Amygdala (tissue), 56 donors: ENCODE measurements at regions not wholly inside any gene's neighbourhood (a gene's known extent, or its start where the extent isn't known, plus 50 kb on each side); places are given as distances from the start of the nearest gene placed in this dataset.

Experiments used
- DNase-seq, 56 donors: peaks; one replicate each; lab custom pipeline; 2025; lab: John Stamatoyannopoulos, UW

- DNase-seq = no peak
These were observed 218.8 kb downstream of the TOMM20 start for GRCh38 chr1:234909851-234910250.

DNA sequence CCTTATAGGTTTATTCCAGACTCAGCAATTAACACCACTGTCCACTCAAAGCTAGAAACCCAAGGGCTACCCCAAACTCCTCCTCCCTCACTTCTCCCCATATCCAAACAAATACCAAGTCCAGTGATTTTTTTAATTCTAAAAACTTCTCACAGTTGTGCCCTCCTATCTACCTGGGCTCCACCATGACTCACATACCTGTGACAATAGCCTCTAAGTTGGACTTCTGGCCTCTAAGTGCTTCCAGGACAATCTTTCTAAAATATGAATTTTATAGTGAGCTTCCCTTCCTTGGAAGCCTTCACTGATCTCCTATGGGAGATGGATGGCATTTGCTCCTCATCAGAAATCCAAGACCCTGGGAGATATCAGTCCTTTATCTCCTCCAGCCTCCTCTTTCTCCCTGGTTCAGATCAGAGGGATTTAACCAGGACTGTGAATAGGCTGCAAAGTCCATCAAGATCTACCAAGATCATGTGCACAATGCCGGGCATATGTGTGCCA, 219.3 kb downstream of the TOMM20 start:
- no peak for DNase-seq

DNA sequence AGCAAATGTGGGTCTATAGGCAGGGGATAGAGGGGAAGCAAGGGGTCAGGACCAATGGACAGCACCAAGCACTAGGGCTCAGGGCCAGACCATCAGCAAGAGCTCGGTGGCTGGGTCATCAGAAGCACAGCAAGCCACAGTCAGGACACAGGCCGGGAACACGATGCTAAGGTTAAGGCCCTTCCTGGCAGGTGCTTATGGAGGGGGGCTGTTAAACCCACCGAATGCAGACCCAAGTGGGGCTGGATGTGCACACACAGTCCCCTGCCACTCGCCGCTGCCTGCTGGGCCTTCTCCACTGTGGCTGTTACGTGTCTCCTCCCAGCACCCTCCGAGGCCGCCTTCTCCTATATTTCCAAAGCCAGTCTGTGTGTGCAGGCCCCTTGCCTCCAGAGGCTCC, 220.1 kb downstream of the TOMM20 start:
- no peak for DNase-seq

DNA sequence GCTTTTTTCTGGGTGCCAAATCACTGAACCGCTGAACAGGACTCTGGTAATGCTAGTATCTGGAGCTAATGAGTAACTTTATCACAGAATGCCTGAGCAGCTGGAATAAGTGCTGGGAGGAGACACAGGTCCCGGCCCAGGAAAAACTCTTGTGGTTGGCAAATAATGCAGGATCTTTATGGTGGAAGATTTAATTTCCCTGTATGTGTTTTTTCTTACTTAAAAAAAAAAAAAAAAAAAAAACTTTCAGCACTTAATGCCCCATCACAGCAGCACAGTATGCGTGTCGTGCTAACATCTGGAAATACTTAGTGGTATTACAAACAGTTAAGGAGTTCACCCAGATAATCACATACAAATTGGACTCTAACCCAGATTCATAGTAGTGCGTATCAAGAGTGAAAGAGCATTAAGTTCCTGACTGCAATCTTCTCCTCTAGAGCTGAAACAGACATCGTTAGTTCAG, 220.7 kb downstream of the TOMM20 start:
- DNase-seq = no peak

DNA sequence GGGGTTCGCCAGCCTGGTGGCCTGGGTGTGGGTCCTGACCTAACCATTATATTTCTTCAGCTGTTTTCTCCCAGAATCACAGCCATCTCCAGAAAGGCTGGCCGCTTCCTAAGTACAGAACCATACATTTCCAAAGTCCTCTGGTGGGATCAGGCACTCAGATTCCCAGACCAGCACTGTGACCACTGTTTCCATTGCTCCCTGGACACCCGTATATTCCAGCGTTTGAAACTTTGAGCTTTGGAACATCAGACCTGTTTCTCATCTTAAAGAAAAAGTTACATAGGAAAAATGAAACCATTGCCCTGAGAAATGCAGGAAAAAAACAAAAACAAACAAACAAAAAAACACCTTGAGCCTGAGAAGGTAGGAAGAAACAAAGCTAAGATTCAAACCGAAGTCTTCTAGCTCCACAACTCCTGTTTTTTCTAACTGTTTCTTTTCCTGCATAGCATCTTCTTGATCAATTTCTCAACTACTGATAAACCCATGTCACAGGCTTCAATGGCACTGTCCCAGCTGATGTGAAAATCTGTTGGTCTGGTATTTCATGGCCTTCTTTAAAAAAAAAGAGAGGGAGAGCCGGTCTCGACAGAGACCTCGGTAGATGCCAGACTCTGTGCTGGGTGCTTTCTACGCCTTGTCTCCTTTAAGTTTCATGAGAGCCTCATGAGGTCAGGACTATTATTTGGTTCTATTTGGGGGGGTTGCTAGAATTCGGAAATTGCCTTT, 221.3 kb downstream of the TOMM20 start:
- no peak for DNase-seq

GRCh38 chr1:234906654-234907053, 222.0 kb downstream of the TOMM20 start:
- no peak for DNase-seq

GRCh38 chr1:234902774-234903547, 225.7 kb downstream of the TOMM20 start:
- no peak for DNase-seq

DNA sequence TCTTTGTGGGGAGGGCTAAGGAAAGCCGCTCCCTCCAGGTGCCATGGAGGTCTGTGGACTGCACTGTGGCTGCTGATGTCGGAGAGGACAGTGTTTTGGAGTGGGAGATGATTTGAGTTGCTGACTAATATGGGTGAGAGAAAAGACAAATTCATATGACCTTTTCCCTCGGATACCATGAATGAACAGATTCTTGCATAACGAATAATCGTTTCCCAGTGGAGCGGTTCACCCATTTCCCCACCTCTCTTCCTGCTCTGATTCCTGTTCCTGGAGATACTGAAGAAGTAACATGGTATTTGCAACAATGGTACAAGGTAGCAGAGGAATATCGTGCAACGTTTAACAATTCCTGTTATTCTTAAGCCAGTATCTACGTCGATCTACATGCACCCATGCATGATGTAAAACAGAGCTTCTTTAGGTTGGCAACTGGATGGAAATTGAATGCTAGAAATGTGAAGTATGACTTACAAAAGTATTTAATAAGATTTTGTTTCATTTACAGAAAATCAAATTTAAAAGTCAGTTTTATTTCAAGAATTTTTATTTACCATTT, 227.1 kb downstream of the TOMM20 start:
- no peak for DNase-seq

DNA sequence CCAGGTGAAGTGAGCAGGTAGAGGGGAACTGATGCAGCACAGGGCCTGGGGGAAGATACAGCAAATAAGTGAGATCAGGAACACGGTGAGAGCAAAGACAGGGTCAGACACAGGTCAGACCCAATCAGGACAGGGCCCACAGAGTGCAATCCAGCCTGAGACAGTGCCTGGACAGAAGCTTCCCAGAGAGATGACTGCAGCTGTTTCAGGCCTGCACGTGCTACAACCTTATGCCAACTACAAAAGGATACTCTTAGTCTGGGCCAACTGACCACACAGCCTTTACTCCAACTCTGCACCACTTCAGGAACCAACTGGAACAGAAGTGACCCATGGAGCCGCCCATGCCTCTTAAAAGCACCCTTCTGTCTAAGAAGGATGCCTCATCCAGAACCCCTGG, 228.0 kb downstream of the TOMM20 start:
- no peak for DNase-seq

DNA sequence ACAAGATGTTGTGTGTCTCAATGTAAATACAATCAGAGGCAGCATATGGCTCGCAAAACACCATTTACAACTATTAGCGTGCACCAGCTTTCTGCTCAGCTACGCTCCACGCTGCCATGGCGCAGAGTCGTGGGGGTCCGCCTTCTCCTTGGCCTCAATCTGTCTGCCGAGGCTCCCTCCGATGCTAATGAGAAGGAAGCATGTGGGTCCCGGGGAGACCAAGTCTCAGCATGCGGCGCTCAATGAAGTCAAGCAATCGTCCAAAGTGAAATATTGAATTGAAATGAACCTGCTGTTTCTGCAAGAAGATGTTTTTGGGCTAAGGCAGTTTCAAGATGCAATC, 228.9 kb downstream of the TOMM20 start:
- DNase-seq = no peak

DNA sequence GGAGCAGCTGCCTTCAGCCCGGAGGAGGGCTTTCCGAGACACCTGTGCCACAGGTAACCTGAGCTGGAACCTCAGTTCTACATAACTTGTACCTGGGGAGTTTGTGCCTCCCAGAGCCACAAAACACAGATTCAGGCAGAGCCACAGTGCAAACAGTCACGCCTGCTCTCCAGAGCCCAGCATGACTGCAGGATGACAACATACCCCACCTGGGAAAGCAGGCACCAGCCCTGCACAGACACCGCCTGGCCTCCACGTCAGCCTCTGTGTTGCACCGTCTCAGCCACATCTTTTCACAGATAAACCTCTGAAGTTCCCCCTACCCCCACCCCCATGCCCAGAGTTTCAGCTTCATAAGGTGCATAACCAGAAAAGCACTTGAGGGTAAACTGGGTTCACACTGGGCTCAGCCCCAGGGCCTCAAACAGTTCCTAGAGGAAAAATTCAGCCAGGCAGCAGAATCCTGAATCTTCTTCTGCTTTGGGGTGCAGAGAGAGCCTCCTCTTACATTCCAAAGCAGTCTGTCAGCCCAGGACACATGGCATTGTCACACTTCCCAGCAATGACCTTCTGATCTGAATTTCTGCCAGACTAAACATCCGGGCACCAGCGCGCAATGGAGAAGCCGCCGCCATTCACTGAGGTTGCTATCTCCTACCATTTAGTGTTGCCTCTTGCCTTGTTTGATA, 229.5 kb downstream of the TOMM20 start:
- DNase-seq = no peak

DNA sequence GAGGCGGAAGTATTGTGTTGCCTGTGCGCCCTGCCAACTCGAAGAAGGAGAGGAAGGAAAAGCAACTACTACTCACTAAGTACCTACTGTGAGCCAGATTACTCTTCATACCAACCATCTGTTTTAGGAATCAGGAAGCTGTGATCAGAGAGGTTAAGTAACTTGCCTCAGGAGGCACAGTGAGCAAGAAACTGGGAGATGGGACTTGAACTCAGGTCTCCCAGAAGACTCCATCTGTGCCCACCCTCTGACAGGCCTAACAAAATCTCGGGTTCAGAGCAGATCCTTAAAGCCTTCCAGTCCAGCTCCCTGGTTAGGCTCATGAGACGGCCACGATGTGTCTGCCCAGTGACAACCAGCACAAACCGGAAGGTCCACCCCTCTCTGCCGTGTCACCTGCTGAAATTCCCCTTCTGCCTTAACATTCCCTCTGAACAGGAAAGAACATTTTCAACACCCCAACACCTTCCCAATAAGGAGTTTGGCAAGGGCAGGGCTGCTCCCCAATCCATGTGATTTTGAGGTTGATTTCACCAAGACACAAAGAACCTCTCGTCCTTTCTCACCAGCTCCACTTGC, 230.1 kb downstream of the TOMM20 start:
- no peak for DNase-seq

DNA sequence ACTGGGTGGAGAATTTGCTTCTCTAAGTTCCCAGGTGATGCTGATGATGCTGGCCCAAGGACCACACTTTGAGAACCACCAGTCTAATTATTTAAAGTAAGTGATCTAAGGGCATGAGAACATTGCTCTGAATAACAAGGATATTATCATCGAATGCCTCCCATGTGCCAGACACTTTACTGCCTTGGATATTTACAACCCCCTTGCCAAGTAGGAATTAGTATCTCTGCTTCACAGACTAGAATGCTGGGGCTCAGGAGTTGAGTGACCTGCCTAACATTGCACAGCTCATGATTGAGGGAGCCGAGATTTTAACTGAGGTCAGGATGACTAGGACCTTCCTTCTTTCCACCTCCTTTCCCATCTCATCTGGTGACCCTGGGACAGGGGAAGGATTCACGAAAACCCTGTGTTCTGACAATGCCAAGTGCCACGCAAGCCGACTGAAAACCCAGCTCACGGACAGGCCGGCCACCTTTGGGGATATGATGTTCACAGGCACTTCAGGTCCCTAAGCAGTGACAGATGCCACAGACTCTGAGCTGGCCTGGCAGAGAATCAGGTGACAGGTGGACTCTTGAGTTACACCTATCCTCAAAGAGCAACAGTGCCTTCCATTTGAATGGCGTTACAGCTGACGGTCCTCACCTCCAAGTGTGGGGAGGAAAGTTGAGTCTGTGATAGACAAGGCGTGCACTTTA, 230.7 kb downstream of the TOMM20 start:
- no peak for DNase-seq

- no peak for DNase-seq
These were observed 231.3 kb downstream of the TOMM20 start for GRCh38 chr1:234897390-234897749.

- DNase-seq = no peak
These were observed 231.9 kb downstream of the TOMM20 start for GRCh38 chr1:234896477-234897389.

DNA sequence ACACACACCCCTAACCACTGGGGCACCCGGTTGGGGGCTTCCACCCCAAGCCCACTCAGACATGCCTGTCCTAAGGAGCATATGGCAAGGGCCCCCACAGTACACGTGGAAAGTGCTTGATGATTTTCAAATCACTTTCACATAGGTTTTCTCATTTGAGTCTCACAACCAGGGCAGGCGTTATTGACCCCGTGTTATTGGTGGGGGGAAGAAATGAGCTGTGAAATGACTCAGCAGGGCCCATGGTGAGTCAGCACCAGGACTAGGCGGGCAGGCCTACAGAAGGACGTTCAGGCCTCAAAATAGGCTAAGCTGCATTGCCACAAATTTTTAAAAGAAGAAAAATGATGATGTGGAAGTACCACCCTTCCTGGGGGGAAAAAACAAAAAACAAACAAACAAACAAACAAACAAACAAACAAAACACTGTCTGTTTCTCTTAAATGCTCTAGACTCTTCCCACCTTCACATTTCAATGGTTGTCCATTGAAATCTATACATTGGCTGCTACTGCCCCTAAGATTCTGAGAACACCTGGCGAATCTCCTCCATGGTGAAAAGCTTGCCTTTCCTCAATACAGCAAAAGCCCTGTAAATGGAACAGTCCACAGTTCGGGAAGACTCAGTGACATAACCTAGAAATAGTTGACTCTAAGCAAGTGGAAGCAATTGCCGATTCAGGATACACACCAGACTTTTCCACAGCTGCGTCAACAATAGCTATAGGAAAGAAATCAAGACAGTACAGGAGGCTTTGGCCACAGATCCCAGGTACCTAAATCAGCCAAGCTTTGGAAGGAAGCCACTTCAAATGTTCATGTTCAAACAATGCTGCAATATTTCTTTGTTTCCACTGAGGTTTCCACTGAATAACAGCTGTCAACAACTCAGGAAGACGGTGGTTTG, 234.7 kb downstream of the TOMM20 start:
- DNase-seq = no peak

- no peak for DNase-seq
These were observed 235.3 kb downstream of the TOMM20 start for GRCh38 chr1:234893359-234893724.

- no peak for DNase-seq
These were observed 236.0 kb downstream of the TOMM20 start for GRCh38 chr1:234892642-234893041.
